Cardiac muscle cell (in vitro differentiated cells and primary cell): ENCODE measurements at regions not wholly inside any gene's neighbourhood (a gene's known extent, or its start where the extent isn't known, plus 50 kb on each side); places are given as distances from the start of the nearest gene placed in this dataset.

ENCODE experiments used
- DNase-seq, 2 donors: peaks; one replicate each; pipeline versions ENCODE4 v3.0.0 to v3.0.0-alpha.2; 2010 to 2017; ENCODE audit warnings: low read depth in 1 of 2, low spot score in 1 of 2
- H3K27ac ChIP-seq: fragments of 200-600 bp; sonication (generic); 2 replicates; pipeline ENCODE4 v1.5.1; 2016
- H3K27me3 ChIP-seq: fragments of 200-600 bp; sonication (generic); 2 replicates; pipeline ENCODE4 v1.6.0; 2016; ENCODE audit warnings: control low read depth
- H3K36me3 ChIP-seq: fragments of 200-600 bp; sonication (generic); 2 replicates; pipeline ENCODE4 v1.5.1; 2016; ENCODE audit warnings: control low read depth
- H3K4me1 ChIP-seq: fragments of 200-600 bp; sonication (generic); 2 replicates; pipeline ENCODE4 v1.8.1; 2017; ENCODE audit warnings: low read depth, mild to moderate bottlenecking, mixed run types
- H3K4me3 ChIP-seq: fragments of 200-600 bp; sonication (generic); 2 replicates; pipeline ENCODE4 v1.5.1; 2016; ENCODE audit warnings: mild to moderate bottlenecking
- H3K9me3 ChIP-seq: fragments of 200-600 bp; sonication (generic); 2 replicates; pipeline ENCODE4 v1.5.1; 2017; ENCODE audit warnings: low read depth, mild to moderate bottlenecking, control low read depth
- TF ChIP-seq, protein P1 (sequence below): IDR thresholded peaks from 2 replicates; pipeline ENCODE4 v1.5.1; 2012; ENCODE audit warnings: low read depth, mild to moderate bottlenecking, low read length

DNA sequence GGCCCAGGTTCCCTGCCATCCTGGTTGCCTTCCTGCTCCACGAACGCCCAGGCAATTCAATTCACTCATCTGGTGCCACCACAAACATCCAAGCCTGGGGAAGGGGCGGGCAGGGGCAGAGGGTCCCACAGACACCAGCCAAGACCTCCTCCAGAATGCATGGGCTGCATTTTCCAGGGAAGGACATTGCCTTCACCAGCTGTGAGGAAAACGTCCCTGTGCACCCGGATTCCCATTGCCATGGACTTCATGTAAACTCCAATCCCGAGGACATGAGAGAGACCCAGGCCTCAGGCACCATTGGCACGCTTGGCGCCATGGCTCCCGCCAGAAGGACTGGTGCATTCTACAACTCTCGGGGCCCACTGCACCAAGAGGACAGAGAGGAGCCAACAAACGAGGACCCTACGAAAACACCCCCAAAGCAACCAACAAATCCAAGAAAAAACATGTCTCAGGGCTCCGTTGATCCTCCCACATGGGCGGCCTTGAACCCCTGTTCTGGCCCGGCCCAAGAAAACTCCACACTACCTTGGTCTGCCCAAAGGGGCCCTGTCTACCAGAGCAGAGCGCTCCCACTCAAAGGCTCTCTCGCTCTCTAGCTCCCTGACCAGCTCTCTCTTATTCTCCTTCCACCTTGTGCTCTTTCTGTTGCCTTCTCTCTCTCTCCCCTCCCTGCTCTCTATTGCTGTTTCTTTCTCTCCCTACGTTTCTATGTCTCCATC is 183.9 kb downstream of the ALG10 start:
- Histone ChIP-seq H3K9me3 (no peaks in the 10 kb centered on the region), H3K4me1 (no peaks in the 10 kb centered on the region), H3K36me3 (no peaks in the 10 kb centered on the region), H3K27me3 (no peaks in the 10 kb centered on the region), H3K4me3 (no peak overlapping the region), H3K27ac (no peak overlapping the region)
- TF ChIP-seq, protein P1, sequence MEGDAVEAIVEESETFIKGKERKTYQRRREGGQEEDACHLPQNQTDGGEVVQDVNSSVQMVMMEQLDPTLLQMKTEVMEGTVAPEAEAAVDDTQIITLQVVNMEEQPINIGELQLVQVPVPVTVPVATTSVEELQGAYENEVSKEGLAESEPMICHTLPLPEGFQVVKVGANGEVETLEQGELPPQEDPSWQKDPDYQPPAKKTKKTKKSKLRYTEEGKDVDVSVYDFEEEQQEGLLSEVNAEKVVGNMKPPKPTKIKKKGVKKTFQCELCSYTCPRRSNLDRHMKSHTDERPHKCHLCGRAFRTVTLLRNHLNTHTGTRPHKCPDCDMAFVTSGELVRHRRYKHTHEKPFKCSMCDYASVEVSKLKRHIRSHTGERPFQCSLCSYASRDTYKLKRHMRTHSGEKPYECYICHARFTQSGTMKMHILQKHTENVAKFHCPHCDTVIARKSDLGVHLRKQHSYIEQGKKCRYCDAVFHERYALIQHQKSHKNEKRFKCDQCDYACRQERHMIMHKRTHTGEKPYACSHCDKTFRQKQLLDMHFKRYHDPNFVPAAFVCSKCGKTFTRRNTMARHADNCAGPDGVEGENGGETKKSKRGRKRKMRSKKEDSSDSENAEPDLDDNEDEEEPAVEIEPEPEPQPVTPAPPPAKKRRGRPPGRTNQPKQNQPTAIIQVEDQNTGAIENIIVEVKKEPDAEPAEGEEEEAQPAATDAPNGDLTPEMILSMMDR: no peak
- no peak for DNase-seq

DNA sequence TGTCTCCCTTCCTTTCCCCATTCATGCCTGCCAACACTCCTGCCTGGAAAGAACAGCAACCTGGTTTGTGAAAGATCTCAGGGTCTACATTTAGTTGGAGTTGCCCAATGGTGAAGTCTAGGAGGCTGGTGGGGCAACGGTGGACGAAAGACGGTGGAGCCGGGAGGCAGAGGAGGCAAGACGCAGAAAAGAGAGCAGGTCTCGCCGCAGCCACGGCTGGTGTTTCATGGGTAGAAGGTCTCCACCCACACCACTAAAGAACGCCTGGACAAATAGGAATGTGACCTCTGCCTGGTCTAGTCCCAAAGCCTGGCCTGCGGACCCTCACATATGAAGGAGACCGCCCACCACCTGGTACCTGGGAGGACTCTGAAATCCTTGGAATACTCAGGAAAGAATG is 185.6 kb downstream of the ALG10 start:
- H3K27me3 ChIP-seq: no peaks in the 10 kb centered on the region
- no peaks in the 10 kb centered on the region for H3K9me3 ChIP-seq

DNA sequence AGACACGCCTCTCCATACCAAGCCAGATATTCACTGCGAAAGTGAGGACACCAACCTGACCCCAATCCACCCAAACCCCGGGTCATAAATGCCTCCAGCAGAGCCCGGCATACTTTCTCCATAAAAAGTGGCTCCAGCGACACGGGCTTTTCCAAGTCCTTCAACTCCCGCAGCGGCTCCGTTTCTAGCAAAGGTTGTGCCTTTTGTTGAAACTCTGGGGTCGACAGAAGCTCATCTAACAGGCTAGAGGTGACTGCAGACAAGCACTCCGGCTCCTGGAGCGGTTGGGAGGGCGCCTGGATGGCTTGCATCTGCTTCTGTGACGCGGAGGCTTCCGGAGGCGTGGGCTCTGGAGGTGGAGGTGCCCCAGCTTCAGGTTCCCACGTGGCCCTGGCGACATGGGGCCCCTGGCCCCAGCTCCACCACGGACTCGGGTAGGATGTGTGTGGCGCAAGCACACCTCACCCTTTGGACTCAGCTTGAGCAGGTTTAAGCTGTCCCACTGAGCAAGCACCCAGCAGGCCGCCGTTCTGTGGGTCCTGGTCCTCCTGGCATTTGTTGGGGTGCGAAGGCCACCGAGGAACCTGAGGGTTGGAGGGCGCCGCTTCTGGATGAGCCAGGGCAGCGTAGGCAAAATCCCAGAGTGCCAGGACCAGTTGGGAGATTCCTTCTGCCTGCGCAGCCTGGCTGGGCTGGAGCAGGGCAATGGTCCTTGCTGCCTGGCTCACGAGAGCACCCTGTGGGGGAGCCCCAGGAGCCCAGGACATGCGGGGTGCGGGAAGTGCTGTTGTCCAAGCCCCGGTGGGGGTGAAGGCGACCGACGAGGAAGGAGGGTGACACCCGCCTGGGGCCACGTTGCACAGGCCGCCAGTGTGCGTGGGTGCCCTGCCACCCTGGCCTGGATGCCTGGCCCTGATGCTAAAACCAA is 186.3 kb downstream of the ALG10 start:
- TF ChIP-seq, protein P1: no peak
- no peak overlapping the region for H3K4me3 ChIP-seq
- H3K27ac ChIP-seq: no peak overlapping the region
- H3K9me3 ChIP-seq: no peaks in the 10 kb centered on the region
- no peaks in the 10 kb centered on the region for H3K27me3 ChIP-seq
- no peaks in the 10 kb centered on the region for H3K36me3 ChIP-seq
- DNase-seq: no peak
- no peaks in the 10 kb centered on the region for H3K4me1 ChIP-seq

More for the DNA sequence above, 185.6 kb downstream of the ALG10 start:
- Histone ChIP-seq H3K4me3 (no peak overlapping the region), H3K36me3 (no peaks in the 10 kb centered on the region), H3K27ac (no peak overlapping the region), H3K4me1 (no peaks in the 10 kb centered on the region)
- DNase-seq: no peak
- TF ChIP-seq, protein P1: no peak

DNA sequence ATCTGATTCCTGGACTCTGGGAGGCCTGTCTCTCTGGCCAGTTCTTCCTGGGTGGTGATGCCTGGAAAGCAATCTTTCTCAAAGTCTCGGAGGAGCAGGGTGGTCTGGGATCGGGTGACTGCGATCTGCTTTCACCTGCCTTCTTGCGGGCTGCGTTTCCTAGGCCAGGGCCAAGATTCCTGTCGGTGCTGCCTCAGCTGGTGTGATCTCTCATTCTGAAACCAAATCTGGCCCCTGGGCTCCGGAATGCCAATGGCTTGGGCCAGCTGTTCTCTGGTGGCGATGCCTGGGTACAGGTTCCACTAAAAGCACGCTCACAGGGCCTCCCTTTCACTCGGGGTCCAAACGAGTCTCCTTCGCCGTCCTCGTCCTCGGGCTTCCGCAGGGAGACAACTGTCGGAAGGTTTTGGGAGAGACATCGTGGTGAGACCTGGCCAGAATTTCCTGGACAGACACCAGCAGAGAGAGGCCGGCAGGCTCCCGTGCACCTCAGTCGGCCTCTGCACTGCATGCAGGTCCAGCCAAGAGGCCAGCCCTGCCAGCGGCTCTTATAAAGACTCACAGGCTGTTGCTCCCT is 187.1 kb downstream of the ALG10 start:
- no peaks in the 10 kb centered on the region for H3K27me3 ChIP-seq
- H3K27ac ChIP-seq: no peak overlapping the region
- DNase-seq: no peak
- TF ChIP-seq, protein P1: no peak
- no peak overlapping the region for H3K4me3 ChIP-seq
- no peaks in the 10 kb centered on the region for H3K9me3 ChIP-seq
- H3K36me3 ChIP-seq: no peaks in the 10 kb centered on the region
- no peaks in the 10 kb centered on the region for H3K4me1 ChIP-seq

DNA sequence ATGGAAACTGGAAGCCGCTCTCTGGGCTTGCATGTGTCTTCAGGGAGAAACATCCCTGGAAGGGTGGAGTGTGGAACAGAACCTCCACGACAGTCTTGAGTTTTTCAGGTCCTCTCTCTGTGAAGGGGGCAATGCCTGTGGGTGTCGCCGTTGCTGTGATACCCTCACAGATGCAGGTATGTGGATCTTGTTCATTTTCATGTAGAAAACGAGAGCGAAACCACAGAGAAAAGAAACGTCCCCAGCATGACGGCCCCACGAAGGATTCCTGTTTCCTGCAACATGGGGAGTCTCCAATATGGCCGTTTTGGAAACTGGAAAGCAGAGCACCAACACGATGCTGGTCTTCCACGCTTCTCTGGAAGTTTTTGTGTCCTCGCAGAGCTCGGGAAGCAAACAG is 187.9 kb downstream of the ALG10 start:
- Histone ChIP-seq H3K4me3 (no peak overlapping the region), H3K9me3 (no peaks in the 10 kb centered on the region), H3K36me3 (no peaks in the 10 kb centered on the region), H3K4me1 (no peaks in the 10 kb centered on the region), H3K27ac (no peak overlapping the region), H3K27me3 (no peaks in the 10 kb centered on the region)
- TF ChIP-seq, protein P1: no peak
- DNase-seq: no peak
